ENCODE measurements at regions not wholly inside any gene's neighbourhood (a gene's known extent, or its start where the extent isn't known, plus 50 kb on each side); places are given as distances from the start of the nearest gene placed in this dataset.
"Not testable (repeated sequence)": the region's sequence is repeated elsewhere in the genome, so short reads cannot be mapped to it uniquely, and the experiment has no call there.

GRCh38 chr17:27949304-27949703 is 56.1 kb upstream of the LYRM9 start:
- Histone ChIP-seq H2AFZ (ENCODE audit: low read depth) (no peak overlapping the region), H3K36me3 (replicated peaks in 1 of 2; ENCODE audit: control insufficient read depth in 1 of 2, insufficient read depth in 2 of 2, low read length in 1 of 2) (no peaks in the 10 kb centered on the region), H3K9me2 (no peaks in the 10 kb centered on the region), H3K27me3 (ENCODE audit: insufficient read depth) (no peaks in the 10 kb centered on the region), H3K79me2 (ENCODE audit: insufficient read depth) (no peaks in the 10 kb centered on the region), H3F3A (replicated peaks; ENCODE audit: insufficient read depth) (no peaks in the 10 kb centered on the region), H3K4me2 (no peak overlapping the region), H3K4me1 (ENCODE audit: control insufficient read depth in 1 of 2, insufficient read depth in 2 of 2, low read depth in 1 of 2, low read length in 1 of 2) (no peaks in the 10 kb centered on the region), H3K4me3 (ENCODE audit: low read depth in 2 of 2, low read length in 1 of 2) (no peak overlapping the region), H3K9me3 (no peaks in the 10 kb centered on the region), H4K20me1 (ENCODE audit: insufficient read depth) (no peaks in the 10 kb centered on the region), H3K27ac (ENCODE audit: low read depth in 2 of 2, low read length in 1 of 2) (no peak overlapping the region), H3K9ac (no peak overlapping the region)
- 59% methylated on average over 3 of the region's 3 CpGs for WGBS (ENCODE audit: low lambda C conversion rate)
- ChIA-PET CTCF (interaction anchor here (1.9 kb wide), 1 partner anchor 144 kb away, joined by 3 read pairs; no protein-coding TSS in a partner anchor), POLR2A (no interaction called here)
- TF ChIP-seq GATA2 (CRISPR knock-in tag; IDR thresholded peaks at IDR 0.05) (no peak), EZH2phosphoT487 (IDR thresholded peaks at IDR 0.05; ENCODE audit: borderline replicate concordance, low read depth) (no peak), YY1 (IDR thresholded peaks at IDR 0.05; ENCODE audit: low read depth) (no peak), RXRA (IDR thresholded peaks at IDR 0.05; ENCODE audit: borderline replicate concordance, low read depth) (no peak), RCOR1 (IDR thresholded peaks at IDR 0.05; ENCODE audit: low read length) (no peak), USF1 (IDR thresholded peaks at IDR 0.05; ENCODE audit: borderline replicate concordance, low read depth) (no peak), NRF1 (IDR thresholded peaks at IDR 0.05; ENCODE audit: low read depth, low read length) (no peak), NFIC (IDR thresholded peaks at IDR 0.05; ENCODE audit: borderline replicate concordance) (no peak), REST (IDR thresholded peaks at IDR 0.05; ENCODE audit: low read depth, low read length) (no peak), ZBTB33 (IDR thresholded peaks at IDR 0.05; ENCODE audit: borderline replicate concordance, low read depth) (no peak), EP300 (IDR thresholded peaks at IDR 0.05; ENCODE audit: borderline replicate concordance in 1 of 2, low read depth in 1 of 2, low read length in 1 of 2) (no peak), TCF12 (IDR thresholded peaks at IDR 0.05) (no peak), MEF2A (IDR thresholded peaks at IDR 0.05; ENCODE audit: borderline replicate concordance, low read depth) (no peak), MAX (IDR thresholded peaks at IDR 0.05; ENCODE audit: low read depth) (no peak), SIN3A (IDR thresholded peaks at IDR 0.05; ENCODE audit: borderline replicate concordance, low read depth, low read length) (no peak), IRF3 (IDR thresholded peaks at IDR 0.05; ENCODE audit: low read depth, low read length) (no peak)
- no peak for DNase-seq

- H3K79me2 ChIP-seq (ENCODE audit: insufficient read depth), result not testable (repeated sequence)
Measured at GRCh38 chr17:27950225-27950624, 57.1 kb upstream of the LYRM9 start.

More at GRCh38 chr17:27950225-27950624, 57.1 kb upstream of the LYRM9 start:
- H3F3A ChIP-seq (replicated peaks; ENCODE audit: insufficient read depth); CTCF ChIA-PET; H3K4me1 ChIP-seq (ENCODE audit: control insufficient read depth in 1 of 2, insufficient read depth in 2 of 2, low read depth in 1 of 2, low read length in 1 of 2); H3K27me3 ChIP-seq (ENCODE audit: insufficient read depth); H3K9me2 ChIP-seq; H4K20me1 ChIP-seq (ENCODE audit: insufficient read depth); H3K27ac ChIP-seq (ENCODE audit: low read depth in 2 of 2, low read length in 1 of 2); H3K9ac ChIP-seq; POLR2A ChIA-PET; H3K9me3 ChIP-seq; H3K36me3 ChIP-seq (replicated peaks in 1 of 2; ENCODE audit: control insufficient read depth in 1 of 2, insufficient read depth in 2 of 2, low read length in 1 of 2); H2AFZ ChIP-seq (ENCODE audit: low read depth); DNase-seq; H3K4me2 ChIP-seq; H3K4me3 ChIP-seq (ENCODE audit: low read depth in 2 of 2, low read length in 1 of 2): not testable (repeated sequence)
- 82% methylated on average over 7 of the region's 7 CpGs for WGBS (ENCODE audit: low lambda C conversion rate)

Measured in SK-N-SH (cell line).